ENCODE measurements at regions not wholly inside any gene's neighbourhood (a gene's known extent, or its start where the extent isn't known, plus 50 kb on each side); places are given as distances from the start of the nearest gene placed in this dataset.
"Not testable (repeated sequence)": the region's sequence is repeated elsewhere in the genome, so short reads cannot be mapped to it uniquely, and the experiment has no call there.

- no peaks in the 10 kb centered on the region for H3K9me3 ChIP-seq (replicated peaks; ENCODE audit: insufficient read depth, low read length)
- no peak overlapping the region for H3K4me2 ChIP-seq (ENCODE audit: low read depth, low read length)
- no peaks in the 10 kb centered on the region for H3K4me1 ChIP-seq (ENCODE audit: low read length)
- H3K9ac ChIP-seq (ENCODE audit: low read length): no peak overlapping the region
- no peaks in the 10 kb centered on the region for H3K9me2 ChIP-seq (replicated peaks; ENCODE audit: insufficient read depth, low read length)
- no peaks in the 10 kb centered on the region for H3K27me3 ChIP-seq (replicated peaks; ENCODE audit: insufficient read depth, low read length)
- TF ChIP-seq EZH2phosphoT487 (IDR thresholded peaks at IDR 0.05; ENCODE audit: low read length): no peak
- TF ChIP-seq EZH2 (optimal IDR thresholded peaks at IDR 0.05; ENCODE audit: low read depth, low read length): no peak
- TF ChIP-seq, protein P1, sequence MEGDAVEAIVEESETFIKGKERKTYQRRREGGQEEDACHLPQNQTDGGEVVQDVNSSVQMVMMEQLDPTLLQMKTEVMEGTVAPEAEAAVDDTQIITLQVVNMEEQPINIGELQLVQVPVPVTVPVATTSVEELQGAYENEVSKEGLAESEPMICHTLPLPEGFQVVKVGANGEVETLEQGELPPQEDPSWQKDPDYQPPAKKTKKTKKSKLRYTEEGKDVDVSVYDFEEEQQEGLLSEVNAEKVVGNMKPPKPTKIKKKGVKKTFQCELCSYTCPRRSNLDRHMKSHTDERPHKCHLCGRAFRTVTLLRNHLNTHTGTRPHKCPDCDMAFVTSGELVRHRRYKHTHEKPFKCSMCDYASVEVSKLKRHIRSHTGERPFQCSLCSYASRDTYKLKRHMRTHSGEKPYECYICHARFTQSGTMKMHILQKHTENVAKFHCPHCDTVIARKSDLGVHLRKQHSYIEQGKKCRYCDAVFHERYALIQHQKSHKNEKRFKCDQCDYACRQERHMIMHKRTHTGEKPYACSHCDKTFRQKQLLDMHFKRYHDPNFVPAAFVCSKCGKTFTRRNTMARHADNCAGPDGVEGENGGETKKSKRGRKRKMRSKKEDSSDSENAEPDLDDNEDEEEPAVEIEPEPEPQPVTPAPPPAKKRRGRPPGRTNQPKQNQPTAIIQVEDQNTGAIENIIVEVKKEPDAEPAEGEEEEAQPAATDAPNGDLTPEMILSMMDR (IDR thresholded peaks at IDR 0.05; ENCODE audit: low read length): no peak
- no peaks in the 10 kb centered on the region for H3F3A ChIP-seq (ENCODE audit: insufficient read depth, low read length)
- no peaks in the 10 kb centered on the region for H4K20me1 ChIP-seq (ENCODE audit: insufficient read depth, low read length)
- H3K4me3 ChIP-seq (ENCODE audit: low read length): no peak overlapping the region
- no peak overlapping the region for H3K27ac ChIP-seq (ENCODE audit: low read length)
- no peak for DNase-seq
- H3K79me2 ChIP-seq (ENCODE audit: low read length): no peaks in the 10 kb centered on the region
- H2AFZ ChIP-seq (ENCODE audit: low read length): no peak overlapping the region
- H3K36me3 ChIP-seq (replicated peaks; ENCODE audit: insufficient read depth, low read length): no peaks in the 10 kb centered on the region
These were observed 216.7 kb downstream of the TUBA3C start for GRCh38 chr13:18964942-18965341.

GRCh38 chr13:18963684-18964083 lies 217.9 kb downstream of the TUBA3C start:
- H3K79me2 ChIP-seq (ENCODE audit: low read length); H3K36me3 ChIP-seq (replicated peaks; ENCODE audit: insufficient read depth, low read length); H3K4me2 ChIP-seq (ENCODE audit: low read depth, low read length); H3K9me2 ChIP-seq (replicated peaks; ENCODE audit: insufficient read depth, low read length); H3K4me1 ChIP-seq (ENCODE audit: low read length); H3F3A ChIP-seq (ENCODE audit: insufficient read depth, low read length); H3K27me3 ChIP-seq (replicated peaks; ENCODE audit: insufficient read depth, low read length); H2AFZ ChIP-seq (ENCODE audit: low read length); H4K20me1 ChIP-seq (ENCODE audit: insufficient read depth, low read length); H3K4me3 ChIP-seq (ENCODE audit: low read length); H3K9ac ChIP-seq (ENCODE audit: low read length); H3K9me3 ChIP-seq (replicated peaks; ENCODE audit: insufficient read depth, low read length); DNase-seq; H3K27ac ChIP-seq (ENCODE audit: low read length): not testable (repeated sequence)

- Histone ChIP-seq H3K9me3 (replicated peaks; ENCODE audit: insufficient read depth, low read length) (no peaks in the 10 kb centered on the region), H3K9ac (ENCODE audit: low read length) (no peak overlapping the region), H3K79me2 (ENCODE audit: low read length) (no peaks in the 10 kb centered on the region), H3K36me3 (replicated peaks; ENCODE audit: insufficient read depth, low read length) (no peaks in the 10 kb centered on the region), H3K9me2 (replicated peaks; ENCODE audit: insufficient read depth, low read length) (no peaks in the 10 kb centered on the region), H2AFZ (ENCODE audit: low read length) (no peak overlapping the region), H3K4me1 (ENCODE audit: low read length) (no peaks in the 10 kb centered on the region), H3F3A (ENCODE audit: insufficient read depth, low read length) (no peaks in the 10 kb centered on the region), H3K27me3 (replicated peaks; ENCODE audit: insufficient read depth, low read length) (no peaks in the 10 kb centered on the region), H3K4me3 (ENCODE audit: low read length) (no peak overlapping the region), H3K27ac (ENCODE audit: low read length) (no peak overlapping the region), H4K20me1 (ENCODE audit: insufficient read depth, low read length) (no peaks in the 10 kb centered on the region), H3K4me2 (ENCODE audit: low read depth, low read length) (no peak overlapping the region)
- TF ChIP-seq, protein P1 (IDR thresholded peaks at IDR 0.05; ENCODE audit: low read length): no peak
- TF ChIP-seq EZH2 (optimal IDR thresholded peaks at IDR 0.05; ENCODE audit: low read depth, low read length): no peak
- DNase-seq: no peak
These were observed 219.4 kb downstream of the TUBA3C start for GRCh38 chr13:18962168-18962734.

- Histone ChIP-seq H3K27me3 (replicated peaks; ENCODE audit: insufficient read depth, low read length) (no peaks in the 10 kb centered on the region), H3K9me2 (replicated peaks; ENCODE audit: insufficient read depth, low read length) (no peaks in the 10 kb centered on the region), H3F3A (ENCODE audit: insufficient read depth, low read length) (no peaks in the 10 kb centered on the region), H3K79me2 (ENCODE audit: low read length) (no peaks in the 10 kb centered on the region), H3K4me3 (ENCODE audit: low read length) (no peak overlapping the region), H3K9ac (ENCODE audit: low read length) (no peak overlapping the region), H3K4me2 (ENCODE audit: low read depth, low read length) (no peak overlapping the region), H4K20me1 (ENCODE audit: insufficient read depth, low read length) (no peaks in the 10 kb centered on the region), H2AFZ (ENCODE audit: low read length) (no peak overlapping the region), H3K36me3 (replicated peaks; ENCODE audit: insufficient read depth, low read length) (no peaks in the 10 kb centered on the region), H3K4me1 (ENCODE audit: low read length) (no peaks in the 10 kb centered on the region), H3K9me3 (replicated peaks; ENCODE audit: insufficient read depth, low read length) (no peaks in the 10 kb centered on the region), H3K27ac (ENCODE audit: low read length) (no peak overlapping the region)
- TF ChIP-seq EZH2phosphoT487 (IDR thresholded peaks at IDR 0.05; ENCODE audit: low read length) (no peak), EZH2 (optimal IDR thresholded peaks at IDR 0.05; ENCODE audit: low read depth, low read length) (no peak)
- TF ChIP-seq, protein P1 (IDR thresholded peaks at IDR 0.05; ENCODE audit: low read length): no peak
- DNase-seq: no peak
These were observed 220.1 kb downstream of the TUBA3C start for GRCh38 chr13:18961383-18962117.

Data from MM.1S (cell line).